ENCODE measurements at regions not wholly inside any gene's neighbourhood (a gene's known extent, or its start where the extent isn't known, plus 50 kb on each side); places are given as distances from the start of the nearest gene placed in this dataset.

- no peak overlapping the region for H3K4me2 ChIP-seq (ENCODE audit: low read length)
- no peak overlapping the region for H3K27ac ChIP-seq
- no peak overlapping the region for H3K4me3 ChIP-seq (ENCODE audit: low read depth, low read length)
- H3K9ac ChIP-seq: no peak overlapping the region
- no peaks in the 10 kb centered on the region for H3K27me3 ChIP-seq (ENCODE audit: control insufficient read depth, insufficient read depth, low read length)
- no peak overlapping the region for H2AFZ ChIP-seq
- no peaks in the 10 kb centered on the region for H3K79me2 ChIP-seq
- H3K9me3 ChIP-seq (ENCODE audit: control insufficient read depth, low read length): no peaks in the 10 kb centered on the region
- H3K36me3 ChIP-seq (ENCODE audit: control insufficient read depth, insufficient read depth, low read length): no peaks in the 10 kb centered on the region
- peaks cover 25% of the 10 kb centered on the region for H3K4me1 ChIP-seq
- no peak for TF ChIP-seq CTCF (IDR thresholded peaks at IDR 0.05)
Measured at GRCh38 chr11:15821451-15821850, 534.9 kb downstream of the SOX6 start.

GRCh38 chr11:15824060-15824459 is 532.3 kb downstream of the SOX6 start:
- no peak overlapping the region for H3K9ac ChIP-seq
- no peak overlapping the region for H3K27ac ChIP-seq
- no peak for TF ChIP-seq CTCF (IDR thresholded peaks at IDR 0.05)
- no peak overlapping the region for H3K4me3 ChIP-seq (ENCODE audit: low read depth, low read length)
- no peak overlapping the region for H3K4me2 ChIP-seq (ENCODE audit: low read length)
- no peaks in the 10 kb centered on the region for H3K9me3 ChIP-seq (ENCODE audit: control insufficient read depth, low read length)
- H3K27me3 ChIP-seq (ENCODE audit: control insufficient read depth, insufficient read depth, low read length): no peaks in the 10 kb centered on the region
- H3K36me3 ChIP-seq (ENCODE audit: control insufficient read depth, insufficient read depth, low read length): no peaks in the 10 kb centered on the region
- no peak overlapping the region for H2AFZ ChIP-seq
- peaks cover 8% of the 10 kb centered on the region for H3K4me1 ChIP-seq
- no peaks in the 10 kb centered on the region for H3K79me2 ChIP-seq

- no peaks in the 10 kb centered on the region for H3K4me1 ChIP-seq
- H3K79me2 ChIP-seq: no peaks in the 10 kb centered on the region
- H3K27ac ChIP-seq: no peak overlapping the region
- no peaks in the 10 kb centered on the region for H3K27me3 ChIP-seq (ENCODE audit: control insufficient read depth, insufficient read depth, low read length)
- TF ChIP-seq CTCF (IDR thresholded peaks at IDR 0.05): no peak
- H3K4me3 ChIP-seq (ENCODE audit: low read depth, low read length): no peak overlapping the region
- H3K9me3 ChIP-seq (ENCODE audit: control insufficient read depth, low read length): no peaks in the 10 kb centered on the region
- H3K36me3 ChIP-seq (ENCODE audit: control insufficient read depth, insufficient read depth, low read length): no peaks in the 10 kb centered on the region
- H2AFZ ChIP-seq: no peak overlapping the region
- no peak overlapping the region for H3K9ac ChIP-seq
- no peak overlapping the region for H3K4me2 ChIP-seq (ENCODE audit: low read length)
Measured at GRCh38 chr11:15825976-15826650, 530.2 kb downstream of the SOX6 start.

- no peak overlapping the region for H3K4me3 ChIP-seq (ENCODE audit: low read depth, low read length)
- no peaks in the 10 kb centered on the region for H3K27me3 ChIP-seq (ENCODE audit: control insufficient read depth, insufficient read depth, low read length)
- H3K4me1 ChIP-seq: no peaks in the 10 kb centered on the region
- H3K79me2 ChIP-seq: no peaks in the 10 kb centered on the region
- H2AFZ ChIP-seq: no peak overlapping the region
- no peak overlapping the region for H3K27ac ChIP-seq
- H3K36me3 ChIP-seq (ENCODE audit: control insufficient read depth, insufficient read depth, low read length): no peaks in the 10 kb centered on the region
- peak; percentile 37 for TF ChIP-seq CTCF (IDR thresholded peaks at IDR 0.05)
- H3K9me3 ChIP-seq (ENCODE audit: control insufficient read depth, low read length): no peaks in the 10 kb centered on the region
- H3K9ac ChIP-seq: no peak overlapping the region
- H3K4me2 ChIP-seq (ENCODE audit: low read length): no peak overlapping the region
Measured at GRCh38 chr11:15826826-15827225, 529.5 kb downstream of the SOX6 start.

- Histone ChIP-seq H3K9ac (no peak overlapping the region), H3K4me1 (no peaks in the 10 kb centered on the region), H3K4me3 (ENCODE audit: low read depth, low read length) (no peak overlapping the region), H3K9me3 (ENCODE audit: control insufficient read depth, low read length) (no peaks in the 10 kb centered on the region), H3K79me2 (no peaks in the 10 kb centered on the region), H3K36me3 (ENCODE audit: control insufficient read depth, insufficient read depth, low read length) (no peaks in the 10 kb centered on the region), H3K27ac (no peak overlapping the region), H2AFZ (no peak overlapping the region), H3K4me2 (ENCODE audit: low read length) (no peak overlapping the region), H3K27me3 (ENCODE audit: control insufficient read depth, insufficient read depth, low read length) (no peaks in the 10 kb centered on the region)
- no peak for TF ChIP-seq CTCF (IDR thresholded peaks at IDR 0.05)
Measured at GRCh38 chr11:15828215-15828853, 528.0 kb downstream of the SOX6 start.
